BE2C (cell line): ENCODE measurements at regions not wholly inside any gene's neighbourhood (a gene's known extent, or its start where the extent isn't known, plus 50 kb on each side); places are given as distances from the start of the nearest gene placed in this dataset.

ENCODE experiments used
- DNase-seq: peaks from one replicate; pipeline ENCODE4 v3.0.0-alpha.2; 2020
- H3K27me3 ChIP-seq: fragments of 250-450 bp; sonication (Bioruptor Pico); 2 replicates; pipeline ENCODE4 v1.5.1; 2020; ENCODE audit warnings: mild to moderate bottlenecking
- H3K36me3 ChIP-seq: fragments of 250-450 bp; sonication (Bioruptor Pico); 2 replicates; pipeline ENCODE4 v1.5.1; 2020; ENCODE audit warnings: mild to moderate bottlenecking
- H3K4me1 ChIP-seq: fragments of 250-450 bp; sonication (Bioruptor Pico); 2 replicates; pipeline ENCODE4 v1.5.1; 2020
- H3K4me3 ChIP-seq: 2 replicates; pipeline ENCODE4 v1.5.1; 2011; ENCODE audit warnings: low read depth, low read length
- H3K9me3 ChIP-seq: fragments of 250-450 bp; sonication (Bioruptor Pico); 2 replicates; pipeline ENCODE4 v1.5.1; 2020
- TF ChIP-seq, protein P1 (sequence below): IDR thresholded peaks from 2 replicates; pipeline ENCODE4 v1.5.1; 2012; ENCODE audit warnings: mild to moderate bottlenecking, low read depth, low read length

DNA sequence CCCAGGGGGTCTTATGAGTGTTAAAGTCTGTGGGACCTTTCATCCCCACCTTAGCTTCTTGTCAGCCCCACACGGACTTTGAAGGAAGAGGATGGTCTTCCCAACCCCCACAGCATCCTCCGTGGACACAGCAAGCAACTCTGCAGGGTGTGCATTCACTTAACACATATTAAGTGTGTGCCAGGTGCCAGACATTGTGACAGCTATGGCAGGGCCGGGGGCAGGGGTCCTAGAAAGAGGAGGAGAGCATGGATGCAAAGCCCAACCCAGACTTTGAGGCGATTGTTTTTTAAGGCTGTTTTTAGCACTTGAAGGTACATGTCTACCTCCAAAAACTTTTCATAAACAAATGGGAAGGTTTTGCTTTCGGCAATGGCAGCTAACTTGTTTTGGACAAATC lies 121.6 kb upstream of the KCNG1 start:
- H3K36me3 ChIP-seq, result no peaks in the 10 kb centered on the region
- DNase-seq, result no peak
- H3K9me3 ChIP-seq, result no peaks in the 10 kb centered on the region
- TF ChIP-seq, protein P1, sequence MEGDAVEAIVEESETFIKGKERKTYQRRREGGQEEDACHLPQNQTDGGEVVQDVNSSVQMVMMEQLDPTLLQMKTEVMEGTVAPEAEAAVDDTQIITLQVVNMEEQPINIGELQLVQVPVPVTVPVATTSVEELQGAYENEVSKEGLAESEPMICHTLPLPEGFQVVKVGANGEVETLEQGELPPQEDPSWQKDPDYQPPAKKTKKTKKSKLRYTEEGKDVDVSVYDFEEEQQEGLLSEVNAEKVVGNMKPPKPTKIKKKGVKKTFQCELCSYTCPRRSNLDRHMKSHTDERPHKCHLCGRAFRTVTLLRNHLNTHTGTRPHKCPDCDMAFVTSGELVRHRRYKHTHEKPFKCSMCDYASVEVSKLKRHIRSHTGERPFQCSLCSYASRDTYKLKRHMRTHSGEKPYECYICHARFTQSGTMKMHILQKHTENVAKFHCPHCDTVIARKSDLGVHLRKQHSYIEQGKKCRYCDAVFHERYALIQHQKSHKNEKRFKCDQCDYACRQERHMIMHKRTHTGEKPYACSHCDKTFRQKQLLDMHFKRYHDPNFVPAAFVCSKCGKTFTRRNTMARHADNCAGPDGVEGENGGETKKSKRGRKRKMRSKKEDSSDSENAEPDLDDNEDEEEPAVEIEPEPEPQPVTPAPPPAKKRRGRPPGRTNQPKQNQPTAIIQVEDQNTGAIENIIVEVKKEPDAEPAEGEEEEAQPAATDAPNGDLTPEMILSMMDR, result no peak
- H3K27me3 ChIP-seq, result no peaks in the 10 kb centered on the region
- no peak overlapping the region for H3K4me3 ChIP-seq
- H3K4me1 ChIP-seq, result no peaks in the 10 kb centered on the region

GRCh38 chr20:51143652-51144051 lies 120.7 kb upstream of the KCNG1 start:
- Histone ChIP-seq H3K4me1 (no peaks in the 10 kb centered on the region), H3K27me3 (no peaks in the 10 kb centered on the region), H3K36me3 (no peaks in the 10 kb centered on the region), H3K4me3 (no peak overlapping the region), H3K9me3 (no peaks in the 10 kb centered on the region)
- TF ChIP-seq, protein P1, result no peak
- DNase-seq, result no peak

GRCh38 chr20:51142448-51142847 lies 119.5 kb upstream of the KCNG1 start:
- H3K27me3 ChIP-seq, result no peaks in the 10 kb centered on the region
- H3K4me3 ChIP-seq, result no peak overlapping the region
- no peaks in the 10 kb centered on the region for H3K4me1 ChIP-seq
- TF ChIP-seq, protein P1, result no peak
- no peak for DNase-seq
- no peaks in the 10 kb centered on the region for H3K9me3 ChIP-seq
- H3K36me3 ChIP-seq, result no peaks in the 10 kb centered on the region

GRCh38 chr20:51140671-51141070 lies 117.8 kb upstream of the KCNG1 start:
- TF ChIP-seq, protein P1, result no peak
- DNase-seq, result no peak
- no peaks in the 10 kb centered on the region for H3K27me3 ChIP-seq
- no peaks in the 10 kb centered on the region for H3K9me3 ChIP-seq
- no peak overlapping the region for H3K4me3 ChIP-seq
- no peaks in the 10 kb centered on the region for H3K36me3 ChIP-seq
- H3K4me1 ChIP-seq, result no peaks in the 10 kb centered on the region

- no peaks in the 10 kb centered on the region for H3K9me3 ChIP-seq
- TF ChIP-seq, protein P1, result no peak
- no peak overlapping the region for H3K4me3 ChIP-seq
- H3K27me3 ChIP-seq, result no peaks in the 10 kb centered on the region
- no peaks in the 10 kb centered on the region for H3K36me3 ChIP-seq
- no peaks in the 10 kb centered on the region for H3K4me1 ChIP-seq
- DNase-seq, result no peak
These were observed 117.0 kb upstream of the KCNG1 start for GRCh38 chr20:51139891-51140290.

DNA sequence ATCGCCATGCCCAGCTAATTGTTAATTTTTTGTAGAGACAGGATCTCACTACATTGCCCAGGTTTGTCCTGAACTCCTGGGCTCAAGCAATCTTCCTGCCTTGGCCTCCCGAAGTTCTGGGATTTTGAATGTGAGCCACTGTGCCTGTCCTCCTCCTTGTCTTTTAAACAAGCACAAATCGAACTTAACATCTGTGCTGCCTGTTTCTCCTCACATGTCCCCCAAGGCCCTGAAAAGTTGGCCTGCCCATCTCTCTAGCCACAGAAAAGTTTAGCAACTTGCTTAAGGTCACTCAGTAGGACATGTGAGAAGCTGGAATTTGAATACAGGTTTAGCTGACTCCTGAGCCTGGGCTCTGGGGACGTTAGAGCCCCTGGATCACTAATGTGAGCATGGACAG lies 115.7 kb upstream of the KCNG1 start:
- H3K36me3 ChIP-seq, result no peaks in the 10 kb centered on the region
- TF ChIP-seq, protein P1, result no peak

More for the DNA sequence above, 115.7 kb upstream of the KCNG1 start:
- Histone ChIP-seq H3K4me1 (peaks cover 3% of the 10 kb centered on the region; the same call in 1 of the 2 replicates), H3K4me3 (no peak overlapping the region), H3K9me3 (no peaks in the 10 kb centered on the region), H3K27me3 (no peaks in the 10 kb centered on the region)
- no peak for DNase-seq
